Small intestine (tissue), 7 donors: ENCODE measurements at regions not wholly inside any gene's neighbourhood (a gene's known extent, or its start where the extent isn't known, plus 50 kb on each side); places are given as distances from the start of the nearest gene placed in this dataset.

Source experiments
- DNase-seq, 2 donors: peaks; one replicate each; pipeline versions ENCODE4 v3.0.0 to v3.0.0-alpha.2; 2013
- FAIRE-seq: peaks from 2 replicates; lab custom pipeline; 2012; peaks lifted over from hg19 to GRCh38; lab: Jason Lieb, UNC
- H3K27ac ChIP-seq, 3 donors: one replicate each; pipeline ENCODE4 v1.5.1; 2013; ENCODE audit warnings: low read length in 2 of 3, mild to moderate bottlenecking in 2 of 3, control low read depth in 1 of 3, inconsistent platforms in 1 of 3, low read depth in 1 of 3, moderate library complexity in 1 of 3
- H3K27me3 ChIP-seq, 3 donors: one replicate each; pipeline ENCODE4 v1.6.1; 2013; ENCODE audit warnings: low read length in 3 of 3, inconsistent platforms in 1 of 3; ENCODE audit not compliant: control insufficient read depth in 3 of 3, insufficient read depth in 3 of 3
- H3K36me3 ChIP-seq, 3 donors: one replicate each; pipeline ENCODE4 v1.6.1; 2013; ENCODE audit warnings: low read length in 3 of 3, inconsistent platforms in 1 of 3, low read depth in 1 of 3, mild to moderate bottlenecking in 1 of 3, moderate library complexity in 1 of 3; ENCODE audit not compliant: control insufficient read depth in 3 of 3, insufficient read depth in 2 of 3
- H3K4me1 ChIP-seq, 3 donors: one replicate each; pipeline ENCODE4 v1.6.1; 2013; ENCODE audit warnings: low read length in 2 of 3, inconsistent platforms in 1 of 3, low read depth in 1 of 3, mild to moderate bottlenecking in 1 of 3, moderate library complexity in 1 of 3; ENCODE audit not compliant: control insufficient read depth in 3 of 3, insufficient read depth in 2 of 3
- H3K4me3 ChIP-seq, 3 donors: one replicate each; pipeline ENCODE4 v1.5.1; 2013; ENCODE audit warnings: low read length in 3 of 3, control low read depth in 1 of 3, inconsistent platforms in 1 of 3, low read depth in 1 of 3, mild to moderate bottlenecking in 1 of 3, moderate library complexity in 1 of 3
- H3K9me3 ChIP-seq, 2 donors: one replicate each; pipeline ENCODE4 v1.6.1; 2013; ENCODE audit warnings: low read depth in 1 of 2, low read length in 1 of 2; ENCODE audit not compliant: control insufficient read depth in 2 of 2, insufficient read depth in 1 of 2
- WGBS, 3 donors: extraction: QIAGEN DNeasy Blood & Tissue Kit; methylation state at CpG; one replicate each; pipeline ENCODE4 v1.1.7; 2013; 5-methylcytosine and 5-hydroxymethylcytosine counted together
- donor health status: healthy with polysubstance abuse.
- donor health status: control.
- donor health status: control.
- donor health status: Bipolar disorder and iron deficiency.
- donor health status: healthy.

DNA sequence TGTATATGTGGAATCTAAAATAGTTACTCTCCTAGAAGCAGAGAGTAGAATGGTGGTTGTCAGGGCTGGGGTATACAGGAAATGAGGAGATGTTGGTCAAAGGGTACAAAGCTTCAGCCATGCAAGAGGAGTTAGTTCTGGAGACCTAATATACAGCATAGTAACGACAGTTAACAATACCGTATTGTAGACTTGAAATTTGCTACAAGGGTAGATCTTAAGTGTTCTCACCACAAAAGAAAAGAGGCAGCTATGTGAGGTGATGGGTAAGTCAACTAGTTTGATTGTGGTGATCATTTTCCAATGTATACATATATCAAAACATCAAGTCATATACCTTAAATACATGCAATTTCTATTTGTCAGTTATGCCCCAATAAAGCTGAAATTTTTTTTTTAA, 98.2 kb upstream of the CYP1B1 start:
- peaks cover 0 to 3% (median 0%) of the 10 kb centered on the region in 3 donors for H3K27me3 ChIP-seq
- FAIRE-seq (no peak), DNase-seq (no peak)
- H3K4me3 ChIP-seq, result no peak overlapping the region
- no peaks in the 10 kb centered on the region for H3K4me1 ChIP-seq
- WGBS, 3 donors, result 83 to 90% (median 89%) methylated on average over 2 of the region's 2 CpGs
- no peak overlapping the region for H3K27ac ChIP-seq
- H3K36me3 ChIP-seq, result no peaks in the 10 kb centered on the region
- peaks cover 0 to 3% of the 10 kb centered on the region in 2 donors for H3K9me3 ChIP-seq

DNA sequence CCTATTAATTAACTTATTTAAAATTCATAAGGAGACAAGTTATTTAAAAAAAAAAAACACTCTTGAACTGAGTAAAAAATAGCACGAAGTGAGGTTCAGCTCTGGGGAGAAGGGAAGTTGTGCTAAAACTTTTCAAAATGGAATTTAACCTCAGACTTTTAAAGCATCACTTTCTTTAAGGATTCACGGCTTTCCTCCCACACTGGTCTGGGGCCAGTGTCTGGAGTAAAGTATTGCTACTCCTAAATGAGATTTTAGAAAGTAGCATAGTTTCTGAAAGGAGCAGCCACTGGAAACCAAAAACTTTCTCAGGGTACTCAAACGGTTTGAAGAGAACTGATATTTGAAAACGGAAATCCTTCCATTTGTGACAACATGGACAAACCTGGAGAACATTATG, 97.7 kb upstream of the CYP1B1 start:
- WGBS, 3 donors, result 74 to 83% (median 77%) methylated on average over 4 of the region's 4 CpGs
- H3K27ac ChIP-seq, result no peak overlapping the region

DNA sequence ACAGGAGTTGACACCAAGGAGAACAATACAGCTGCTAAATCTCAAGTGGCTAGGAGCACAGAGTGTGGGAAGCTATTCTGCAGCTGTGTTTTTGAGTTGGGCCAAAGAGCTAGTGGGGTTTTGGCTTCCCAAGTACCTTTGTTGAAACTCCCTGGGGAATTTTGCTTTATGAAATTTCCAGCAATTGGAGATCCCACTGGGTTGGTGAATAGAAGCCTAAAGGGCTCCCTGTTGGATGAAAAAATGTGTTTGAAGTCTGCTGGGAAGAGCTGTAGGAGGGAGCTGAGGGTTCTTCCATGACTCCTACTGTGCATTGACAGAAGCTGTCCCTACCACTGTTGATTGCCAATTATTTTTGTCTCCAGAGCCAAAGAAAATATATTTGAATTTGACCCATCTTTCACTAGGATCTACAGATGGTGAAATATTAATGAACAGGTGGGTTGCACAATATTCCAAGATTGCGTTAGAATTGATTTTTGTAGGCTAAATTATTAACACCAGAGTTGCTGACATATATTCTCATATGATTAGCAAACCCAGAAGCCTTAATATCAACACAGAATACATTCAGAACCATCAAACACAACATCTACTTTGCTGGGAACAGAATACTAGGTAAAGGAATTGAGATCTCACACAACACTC, 95.4 kb upstream of the CYP1B1 start:
- peaks cover 0 to 3% of the 10 kb centered on the region in 2 donors for H3K9me3 ChIP-seq
- peaks cover 0 to 3% (median 0%) of the 10 kb centered on the region in 3 donors for H3K27me3 ChIP-seq
- 63 to 86% (median 73%) methylated on average over 1 of the region's 1 CpG for WGBS, 3 donors
- DNase-seq (no peak), FAIRE-seq (no peak)
- no peak overlapping the region for H3K27ac ChIP-seq
- H3K36me3 ChIP-seq, result no peaks in the 10 kb centered on the region
- no peaks in the 10 kb centered on the region for H3K4me1 ChIP-seq
- no peak overlapping the region for H3K4me3 ChIP-seq

More for the DNA sequence above, 97.7 kb upstream of the CYP1B1 start:
- DNase-seq (no peak), FAIRE-seq (no peak)
- Histone ChIP-seq H3K36me3 (no peaks in the 10 kb centered on the region), H3K4me3 (no peak overlapping the region), H3K9me3 (peaks cover 0 to 3% of the 10 kb centered on the region in 2 donors), H3K27me3 (peaks cover 0 to 3% (median 0%) of the 10 kb centered on the region in 3 donors), H3K4me1 (no peaks in the 10 kb centered on the region)

DNA sequence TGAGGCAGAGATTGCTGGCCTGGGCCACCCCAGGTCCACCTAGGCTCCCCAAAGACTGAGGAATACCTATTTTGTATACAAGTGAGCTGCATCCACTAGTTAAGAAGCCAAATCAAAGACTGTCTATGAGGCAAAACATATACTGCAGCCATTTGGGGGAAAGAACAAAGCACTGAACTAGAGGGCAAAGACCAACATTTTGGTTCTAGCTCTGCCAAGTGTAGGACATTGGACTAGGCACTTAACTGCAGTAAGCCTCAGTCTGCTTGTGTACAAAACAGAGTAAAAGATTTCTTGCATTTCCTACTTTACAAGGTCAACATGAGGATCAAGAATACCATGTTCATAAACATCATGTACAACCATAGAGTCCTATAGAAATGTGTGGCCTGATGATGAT, 94.8 kb upstream of the CYP1B1 start:
- no peak overlapping the region for H3K4me3 ChIP-seq
- no peaks in the 10 kb centered on the region for H3K36me3 ChIP-seq
- H3K27me3 ChIP-seq, result peaks cover 0 to 3% (median 0%) of the 10 kb centered on the region in 3 donors
- H3K9me3 ChIP-seq, result peaks cover 0 to 3% of the 10 kb centered on the region in 2 donors
- FAIRE-seq (no peak), DNase-seq (no peak)
- no peak overlapping the region for H3K27ac ChIP-seq
- H3K4me1 ChIP-seq, result no peaks in the 10 kb centered on the region

DNA sequence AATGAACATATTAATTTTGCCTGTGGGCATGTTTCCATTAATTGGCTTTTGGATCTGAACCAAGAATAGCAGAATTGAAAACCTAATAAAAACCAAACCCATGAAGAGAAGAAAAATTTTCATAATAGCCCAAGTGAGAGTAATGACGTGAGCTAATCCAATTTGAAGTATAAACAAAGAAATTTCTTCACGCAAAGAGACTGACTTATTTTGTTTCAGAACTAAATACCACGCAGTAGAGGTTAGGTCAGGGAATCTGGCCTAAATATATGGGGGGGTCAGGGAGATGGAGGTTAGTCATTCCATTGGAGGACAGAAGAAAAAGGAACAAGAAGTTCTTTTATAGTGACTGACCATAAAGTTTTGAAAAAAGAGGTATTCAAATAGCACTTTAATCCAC, 94.1 kb upstream of the CYP1B1 start:
- no peak for FAIRE-seq
- no peak for DNase-seq
- H3K4me1 ChIP-seq, result no peaks in the 10 kb centered on the region
- peaks cover 0 to 3% of the 10 kb centered on the region in 2 donors for H3K9me3 ChIP-seq
- peaks cover 0 to 3% (median 0%) of the 10 kb centered on the region in 3 donors for H3K27me3 ChIP-seq
- WGBS, 3 donors, result 69 to 93% (median 77%) methylated on average over 3 of the region's 3 CpGs
- no peak overlapping the region for H3K4me3 ChIP-seq
- H3K36me3 ChIP-seq, result no peaks in the 10 kb centered on the region
- H3K27ac ChIP-seq, result no peak overlapping the region

DNA sequence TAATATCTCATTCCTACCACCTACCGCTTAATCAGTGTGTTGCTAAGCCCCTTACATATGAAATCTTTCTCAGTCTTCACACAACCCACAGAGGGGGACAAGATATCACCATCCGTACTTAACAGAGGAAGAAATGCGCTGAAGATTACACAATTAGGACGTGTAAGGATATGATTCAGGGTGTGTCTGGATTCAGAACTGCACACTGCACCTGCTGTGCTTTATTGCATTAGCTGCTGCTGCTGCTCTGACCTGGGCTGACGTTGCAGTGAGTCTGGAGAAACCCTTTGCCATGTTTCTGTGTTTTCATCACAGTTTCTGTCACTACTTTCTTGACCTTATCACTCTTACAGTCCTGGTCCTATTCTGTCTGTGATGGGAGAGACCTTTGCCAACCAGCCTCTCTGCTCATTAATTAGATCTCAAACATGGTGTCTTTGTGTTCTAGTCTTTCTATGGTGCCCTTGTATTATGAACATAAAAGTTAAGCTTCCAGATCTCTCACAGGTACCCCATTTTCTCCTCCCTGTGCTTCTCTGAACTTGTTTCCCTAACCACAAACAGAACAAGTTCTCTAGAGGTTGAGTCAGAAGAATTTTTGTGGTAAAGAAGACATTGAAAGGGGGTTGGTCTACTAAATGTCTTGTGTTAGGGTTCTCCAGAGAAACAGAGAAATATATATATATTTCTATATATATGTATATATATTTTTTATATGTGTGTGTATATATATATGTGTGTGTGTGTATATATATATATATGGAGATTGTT, 92.9 kb upstream of the CYP1B1 start:
- DNase-seq, result no peak
- WGBS, 3 donors, result 36 to 64% (median 64%) methylated on average over 5 of the region's 5 CpGs

DNA sequence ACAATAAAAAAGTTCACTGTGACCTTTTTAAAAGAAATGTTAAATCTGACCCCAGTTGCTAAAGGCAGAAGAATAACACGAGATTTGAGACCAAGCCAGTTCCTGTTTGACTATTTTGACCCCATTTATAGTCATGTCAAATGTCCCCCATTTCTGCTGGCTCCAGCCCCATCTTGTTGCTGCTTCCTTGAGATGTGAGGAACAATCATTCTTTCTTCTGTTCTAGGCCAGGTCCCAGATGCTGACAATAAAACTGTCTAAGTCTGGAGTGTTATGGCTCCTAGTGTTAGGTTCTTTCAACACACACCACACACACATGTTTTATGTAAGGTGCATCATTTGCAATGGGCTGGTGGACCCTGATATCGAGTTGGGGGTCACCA, 92.0 kb upstream of the CYP1B1 start:
- Histone ChIP-seq H3K4me1 (no peaks in the 10 kb centered on the region), H3K27ac (no peak overlapping the region), H3K9me3 (peaks cover 0 to 3% of the 10 kb centered on the region in 2 donors), H3K4me3 (no peak overlapping the region), H3K27me3 (peaks cover 0 to 3% (median 0%) of the 10 kb centered on the region in 3 donors), H3K36me3 (no peaks in the 10 kb centered on the region)
- 47 to 75% (median 67%) methylated on average over 2 of the region's 2 CpGs for WGBS, 3 donors
- no peak for FAIRE-seq
- DNase-seq, result no peak

More for the DNA sequence above, 92.9 kb upstream of the CYP1B1 start:
- H3K9me3 ChIP-seq, result peaks cover 0 to 3% of the 10 kb centered on the region in 2 donors
- no peak overlapping the region for H3K27ac ChIP-seq
- peaks cover 0 to 3% (median 0%) of the 10 kb centered on the region in 3 donors for H3K27me3 ChIP-seq
- no peak for FAIRE-seq
- no peaks in the 10 kb centered on the region for H3K36me3 ChIP-seq
- H3K4me1 ChIP-seq, result no peaks in the 10 kb centered on the region
- H3K4me3 ChIP-seq, result no peak overlapping the region

DNA sequence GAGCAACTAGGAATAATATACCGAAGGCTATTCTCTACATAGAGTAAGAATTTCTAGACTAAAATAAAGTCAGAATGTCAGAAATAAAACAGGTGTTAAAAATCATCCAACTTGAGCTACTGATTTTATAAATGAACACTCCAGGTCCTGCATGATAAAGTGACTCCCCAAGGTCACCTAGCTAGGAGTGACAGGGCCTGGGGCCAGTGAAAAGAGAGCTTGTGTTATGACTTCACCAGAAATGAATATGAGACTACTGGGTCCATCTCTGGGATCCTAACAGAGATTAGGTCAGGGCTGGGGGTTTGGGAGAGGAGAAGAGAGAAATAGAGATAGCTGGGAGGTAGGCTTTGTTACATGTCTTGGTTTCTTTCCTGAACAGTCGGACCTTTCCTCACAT, 89.7 kb upstream of the CYP1B1 start:
- Histone ChIP-seq H3K27me3 (no peaks in the 10 kb centered on the region), H3K4me3 (no peak overlapping the region), H3K9me3 (peaks cover 0 to 2% of the 10 kb centered on the region in 2 donors), H3K4me1 (no peaks in the 10 kb centered on the region), H3K36me3 (no peaks in the 10 kb centered on the region), H3K27ac (no peak overlapping the region)
- 91 to 93% (median 91%) methylated on average over 2 of the region's 2 CpGs for WGBS, 3 donors
- FAIRE-seq, result no peak
- DNase-seq, result no peak
